ENCODE measurements at regions not wholly inside any gene's neighbourhood (a gene's known extent, or its start where the extent isn't known, plus 50 kb on each side); places are given as distances from the start of the nearest gene placed in this dataset.
"Not testable (repeated sequence)": the region's sequence is repeated elsewhere in the genome, so short reads cannot be mapped to it uniquely, and the experiment has no call there.

DNA sequence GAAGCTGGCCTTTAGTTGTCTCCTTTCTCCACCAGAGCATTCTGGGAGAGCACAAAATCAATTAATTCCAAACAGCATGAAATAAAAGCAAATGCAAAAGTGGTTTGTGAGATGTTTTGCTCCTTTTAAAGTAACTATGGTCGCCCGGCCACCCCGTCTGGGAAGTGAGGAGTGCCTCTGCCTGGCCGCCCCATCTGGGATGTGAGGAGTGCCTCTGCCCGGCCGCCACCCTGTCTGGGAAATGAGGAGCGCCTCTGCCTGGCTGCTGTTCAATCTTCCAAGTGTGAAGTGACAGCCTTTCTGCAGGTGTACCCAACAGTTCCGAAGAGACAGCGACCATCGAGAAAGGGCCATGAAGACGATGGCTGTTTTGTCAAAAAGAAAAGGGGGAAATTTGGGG, 381.3 kb upstream of the FGF16 start:
- no peak for DNase-seq
- Mint-ChIP-seq H3K4me1 (ENCODE audit: low read depth, unreplicated experiment) (no peaks in the 10 kb centered on the region), H3K27me3 (ENCODE audit: unreplicated experiment) (no peaks in the 10 kb centered on the region), H3K4me3 (ENCODE audit: low read depth, unreplicated experiment) (no peak overlapping the region), H3K27ac (ENCODE audit: unreplicated experiment) (no peak overlapping the region), H3K36me3 (ENCODE audit: insufficient read depth, unreplicated experiment) (no peaks in the 10 kb centered on the region), H3K9me3 (ENCODE audit: low read depth, unreplicated experiment) (no peaks in the 10 kb centered on the region)
- TF ChIP-seq CTCF (IDR thresholded peaks at IDR 0.05; ENCODE audit: unreplicated experiment) = no peak
- no TSS peak for BruUV-seq (replicated peaks)
- CTCF ChIA-PET = no interaction called here
- intact Hi-C loops (cut with micrococcal nuclease; ENCODE audit: unreplicated experiment) = no loop called here

DNA sequence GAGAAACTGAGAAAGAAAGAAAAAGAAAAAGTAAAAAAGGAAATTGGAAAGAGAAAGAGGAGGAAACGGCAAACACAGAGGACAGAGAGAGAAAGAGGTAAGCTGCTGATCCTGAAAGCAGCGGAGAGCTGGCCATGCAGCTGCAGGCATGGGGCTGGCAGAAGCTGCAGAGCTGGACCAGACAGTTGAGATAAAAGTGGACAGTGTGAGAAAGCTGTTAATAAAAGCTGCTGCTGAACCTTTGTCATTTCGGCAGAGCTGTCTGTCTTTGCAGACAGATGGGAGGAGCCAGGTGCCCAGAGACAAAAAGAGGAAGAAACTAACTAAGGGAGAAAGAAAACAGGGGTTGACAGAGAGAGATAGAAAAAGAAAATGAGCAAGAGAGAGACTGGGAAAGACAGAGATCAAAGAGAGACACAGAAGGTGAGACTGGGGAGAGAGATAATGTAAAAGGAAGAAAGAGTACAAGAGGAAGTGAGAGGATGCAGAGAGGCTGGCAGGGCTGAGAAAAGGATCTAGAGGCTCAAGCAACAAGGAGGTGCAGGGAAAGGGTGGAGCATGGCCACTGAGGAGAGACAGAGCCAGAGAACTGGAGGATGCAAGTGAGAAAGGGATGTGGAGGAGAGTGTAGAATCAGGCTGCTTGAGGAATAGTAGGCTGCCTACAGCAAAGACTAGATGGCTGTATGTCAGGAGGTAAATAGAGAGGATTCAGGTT, 376.8 kb upstream of the FGF16 start:
- H3K27me3 Mint-ChIP-seq (ENCODE audit: unreplicated experiment) = no peaks in the 10 kb centered on the region
- no peak for TF ChIP-seq CTCF (IDR thresholded peaks at IDR 0.05; ENCODE audit: unreplicated experiment)
- no TSS peak for BruUV-seq (replicated peaks)
- no peaks in the 10 kb centered on the region for H3K36me3 Mint-ChIP-seq (ENCODE audit: insufficient read depth, unreplicated experiment)
- intact Hi-C loops (cut with micrococcal nuclease; ENCODE audit: unreplicated experiment) = no loop called here
- CTCF ChIA-PET = no interaction called here
- no peak overlapping the region for H3K4me3 Mint-ChIP-seq (ENCODE audit: low read depth, unreplicated experiment)
- no peaks in the 10 kb centered on the region for H3K4me1 Mint-ChIP-seq (ENCODE audit: low read depth, unreplicated experiment)
- H3K9me3 Mint-ChIP-seq (ENCODE audit: low read depth, unreplicated experiment) = peaks cover 3% of the 10 kb centered on the region
- H3K27ac Mint-ChIP-seq (ENCODE audit: unreplicated experiment) = no peak overlapping the region
- DNase-seq = no peak

DNA sequence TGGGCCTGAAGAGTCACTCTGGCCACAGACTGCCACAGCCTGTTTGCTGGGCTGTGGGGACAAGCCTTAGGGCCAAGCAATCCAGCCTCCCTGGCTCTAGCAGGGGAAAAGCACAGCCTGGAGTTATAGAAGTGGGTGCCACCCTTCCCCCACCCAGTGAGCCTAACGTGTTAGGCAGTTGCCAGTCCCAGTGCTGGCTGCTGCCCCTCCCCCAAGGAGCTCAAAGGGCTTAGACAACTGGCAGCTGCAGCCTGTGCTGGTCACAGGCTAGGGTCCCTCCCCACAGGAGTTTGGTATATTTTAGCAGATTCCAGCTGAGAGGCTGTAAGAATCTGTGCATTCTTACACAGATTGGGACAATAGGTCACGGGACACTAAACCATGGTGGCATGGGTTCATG, 370.3 kb upstream of the FGF16 start:
- Mint-ChIP-seq H3K27me3 (ENCODE audit: unreplicated experiment) (no peaks in the 10 kb centered on the region), H3K4me3 (ENCODE audit: low read depth, unreplicated experiment) (no peak overlapping the region), H3K36me3 (ENCODE audit: insufficient read depth, unreplicated experiment) (no peaks in the 10 kb centered on the region), H3K4me1 (ENCODE audit: low read depth, unreplicated experiment) (no peaks in the 10 kb centered on the region), H3K27ac (ENCODE audit: unreplicated experiment) (no peak overlapping the region), H3K9me3 (ENCODE audit: low read depth, unreplicated experiment) (peaks cover 10% of the 10 kb centered on the region)
- DNase-seq = no peak
- TF ChIP-seq CTCF (IDR thresholded peaks at IDR 0.05; ENCODE audit: unreplicated experiment) = no peak
- CTCF ChIA-PET = no interaction called here
- intact Hi-C loops (cut with micrococcal nuclease; ENCODE audit: unreplicated experiment) = no loop called here
- BruUV-seq (replicated peaks) = no TSS peak

- BruUV-seq (replicated peaks); H3K27me3 Mint-ChIP-seq (ENCODE audit: unreplicated experiment); H3K36me3 Mint-ChIP-seq (ENCODE audit: insufficient read depth, unreplicated experiment); H3K9me3 Mint-ChIP-seq (ENCODE audit: low read depth, unreplicated experiment); H3K27ac Mint-ChIP-seq (ENCODE audit: unreplicated experiment); H3K4me1 Mint-ChIP-seq (ENCODE audit: low read depth, unreplicated experiment); CTCF ChIA-PET; intact Hi-C loops (cut with micrococcal nuclease; ENCODE audit: unreplicated experiment); DNase-seq; H3K4me3 Mint-ChIP-seq (ENCODE audit: low read depth, unreplicated experiment): not testable (repeated sequence)
Measured at GRCh38 chrX:77081237-77081636, 366.0 kb upstream of the FGF16 start.

DNA sequence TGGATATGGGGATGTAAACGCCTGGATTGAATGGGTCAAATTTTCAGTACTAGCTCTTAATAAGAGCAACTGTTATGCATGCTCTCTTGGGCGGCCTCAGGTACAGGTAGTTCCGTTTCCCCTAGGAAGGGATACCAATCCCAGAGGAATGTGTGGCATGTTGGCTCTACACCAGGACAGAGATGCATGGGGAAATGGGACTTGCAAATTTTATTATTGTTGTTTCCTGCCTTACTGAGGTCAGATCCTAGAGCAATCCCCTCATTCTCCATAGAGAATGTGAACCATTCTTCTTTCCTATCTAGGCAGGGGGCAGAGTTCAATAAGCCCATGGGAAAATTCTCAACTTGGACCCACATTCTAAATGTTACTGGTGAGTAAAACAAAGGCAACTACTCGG, 361.8 kb upstream of the FGF16 start:
- Mint-ChIP-seq H3K36me3 (ENCODE audit: insufficient read depth, unreplicated experiment) (no peaks in the 10 kb centered on the region), H3K4me3 (ENCODE audit: low read depth, unreplicated experiment) (no peak overlapping the region), H3K27me3 (ENCODE audit: unreplicated experiment) (no peaks in the 10 kb centered on the region), H3K9me3 (ENCODE audit: low read depth, unreplicated experiment) (peaks cover 15% of the 10 kb centered on the region), H3K4me1 (ENCODE audit: low read depth, unreplicated experiment) (no peaks in the 10 kb centered on the region), H3K27ac (ENCODE audit: unreplicated experiment) (no peak overlapping the region)
- TF ChIP-seq CTCF (IDR thresholded peaks at IDR 0.05; ENCODE audit: unreplicated experiment) = no peak
- no TSS peak for BruUV-seq (replicated peaks)
- no peak for DNase-seq
- intact Hi-C loops (cut with micrococcal nuclease; ENCODE audit: unreplicated experiment) = no loop called here
- CTCF ChIA-PET = no interaction called here
